T47D (cell line): ENCODE measurements at regions not wholly inside any gene's neighbourhood (a gene's known extent, or its start where the extent isn't known, plus 50 kb on each side); places are given as distances from the start of the nearest gene placed in this dataset.

Source experiments
- DNase-seq, 2 experiments: peaks; one replicate each; pipeline versions ENCODE4 v3.0.0 to v3.0.0-alpha.2; 2011 to 2012; ENCODE audit warnings: low read depth in 1 of 2, low spot score in 1 of 2
- JUND ChIP-seq: IDR thresholded peaks from 2 replicates; pipeline ENCODE4 v1.6.1; 2012; ENCODE audit warnings: low read depth
- in situ Hi-C: cut with HindIII; loops from 2 replicates; pipeline ENCODE4 v1.10.0; 2016; ENCODE audit warnings: low sequenced_read_pairs, low pct_unique_long_range_greater_than_20kb

GRCh38 chr20:55610756-55611155, 394.6 kb downstream of the CBLN4 start:
- in situ Hi-C loops = no loop called here
- DNase-seq = no peak
- no peak for TF ChIP-seq JUND

GRCh38 chr20:55605594-55605993, 399.7 kb downstream of the CBLN4 start:
- DNase-seq = no peak
- in situ Hi-C loops = no loop called here
- no peak for TF ChIP-seq JUND

- TF ChIP-seq JUND = no peak
- in situ Hi-C loops = no loop called here
- no peak for DNase-seq
These were observed 407.8 kb downstream of the CBLN4 start for GRCh38 chr20:55597526-55597925.

- no peak for DNase-seq
- in situ Hi-C loops = no loop called here
- no peak for TF ChIP-seq JUND
These were observed 408.9 kb downstream of the CBLN4 start for GRCh38 chr20:55596431-55596830.

- no peak for TF ChIP-seq JUND
- in situ Hi-C loops = no loop called here
- no peak for DNase-seq
These were observed 412.5 kb downstream of the CBLN4 start for GRCh38 chr20:55592866-55593265.

GRCh38 chr20:55586610-55587009, 418.7 kb downstream of the CBLN4 start:
- TF ChIP-seq JUND = no peak
- in situ Hi-C loops = no loop called here
- no peak for DNase-seq

- no peak for TF ChIP-seq JUND
- DNase-seq = no peak
- in situ Hi-C loops = no loop called here
These were observed 420.4 kb downstream of the CBLN4 start for GRCh38 chr20:55584964-55585363.

- in situ Hi-C loops = no loop called here
- TF ChIP-seq JUND = no peak
- DNase-seq = no peak
These were observed 421.0 kb downstream of the CBLN4 start for GRCh38 chr20:55584307-55584706.

GRCh38 chr20:55583036-55583435, 422.3 kb downstream of the CBLN4 start:
- in situ Hi-C loops = no loop called here
- DNase-seq = no peak
- TF ChIP-seq JUND = no peak

- no peak for TF ChIP-seq JUND
- in situ Hi-C loops = no loop called here
- DNase-seq = no peak
These were observed 422.8 kb downstream of the CBLN4 start for GRCh38 chr20:55582498-55582897.

- no peak for DNase-seq
- TF ChIP-seq JUND = no peak
- in situ Hi-C loops = no loop called here
These were observed 423.8 kb downstream of the CBLN4 start for GRCh38 chr20:55581519-55581918.

- in situ Hi-C loops = no loop called here
- no peak for DNase-seq
- no peak for TF ChIP-seq JUND
These were observed 424.8 kb downstream of the CBLN4 start for GRCh38 chr20:55580475-55580874.

- no peak for DNase-seq
- TF ChIP-seq JUND = no peak
- in situ Hi-C loops = no loop called here
These were observed 425.5 kb downstream of the CBLN4 start for GRCh38 chr20:55579802-55580201.

GRCh38 chr20:55576981-55577380, 428.3 kb downstream of the CBLN4 start:
- no peak for TF ChIP-seq JUND
- in situ Hi-C loops = no loop called here
- DNase-seq = no peak
